ENCODE measurements at regions not wholly inside any gene's neighbourhood (a gene's known extent, or its start where the extent isn't known, plus 50 kb on each side); places are given as distances from the start of the nearest gene placed in this dataset.
"Not testable (repeated sequence)": the region's sequence is repeated elsewhere in the genome, so short reads cannot be mapped to it uniquely, and the experiment has no call there.

- Histone ChIP-seq H3K4me3 (ENCODE audit: low read length in 2 of 2) (no peak overlapping the region), H3K27me3 (ENCODE audit: control insufficient read depth in 2 of 2, insufficient read depth in 1 of 2, low read length in 1 of 2) (no peaks in the 10 kb centered on the region), H3K27ac (ENCODE audit: low read depth in 1 of 2, low read length in 1 of 2) (no peak overlapping the region), H3K36me3 (ENCODE audit: control insufficient read depth in 2 of 2, insufficient read depth in 2 of 2, low read length in 1 of 2) (no peaks in the 10 kb centered on the region), H3K4me1 (ENCODE audit: control insufficient read depth in 2 of 2, insufficient read depth in 2 of 2, low read length in 2 of 2) (no peaks in the 10 kb centered on the region), H3K9me3 (ENCODE audit: control insufficient read depth in 2 of 2, insufficient read depth in 1 of 2, low read length in 1 of 2) (no peaks in the 10 kb centered on the region)
- WGBS = 81% methylated on average over 1 of the region's 1 CpG
- no peak for DNase-seq (ENCODE audit: low read depth in 6 of 9, low spot score in 9 of 9)
Observed at GRCh38 chr5:86709157-86709881, 91.6 kb downstream of the COX7C start.

- H3K9me3 ChIP-seq (ENCODE audit: control insufficient read depth in 2 of 2, insufficient read depth in 1 of 2, low read length in 1 of 2) = no peaks in the 10 kb centered on the region
- no peaks in the 10 kb centered on the region for H3K4me1 ChIP-seq (ENCODE audit: control insufficient read depth in 2 of 2, insufficient read depth in 2 of 2, low read length in 2 of 2)
- no peaks in the 10 kb centered on the region for H3K27me3 ChIP-seq (ENCODE audit: control insufficient read depth in 2 of 2, insufficient read depth in 1 of 2, low read length in 1 of 2)
- no peak for DNase-seq (ENCODE audit: low read depth in 6 of 9, low spot score in 9 of 9)
- H3K36me3 ChIP-seq (ENCODE audit: control insufficient read depth in 2 of 2, insufficient read depth in 2 of 2, low read length in 1 of 2) = no peaks in the 10 kb centered on the region
- no peak overlapping the region for H3K27ac ChIP-seq (ENCODE audit: low read depth in 1 of 2, low read length in 1 of 2)
- 81% methylated on average over 2 of the region's 2 CpGs for WGBS
- H3K4me3 ChIP-seq (ENCODE audit: low read length in 2 of 2) = no peak overlapping the region
Observed at GRCh38 chr5:86716121-86716520, 98.4 kb downstream of the COX7C start.

GRCh38 chr5:86731319-86732117 lies 113.8 kb downstream of the COX7C start:
- 95% methylated on average over 20 of the region's 20 CpGs for WGBS
- not testable (repeated sequence) for H3K4me3 ChIP-seq (ENCODE audit: low read length in 2 of 2); DNase-seq (ENCODE audit: low read depth in 6 of 9, low spot score in 9 of 9); H3K4me1 ChIP-seq (ENCODE audit: control insufficient read depth in 2 of 2, insufficient read depth in 2 of 2, low read length in 2 of 2); H3K27ac ChIP-seq (ENCODE audit: low read depth in 1 of 2, low read length in 1 of 2); H3K27me3 ChIP-seq (ENCODE audit: control insufficient read depth in 2 of 2, insufficient read depth in 1 of 2, low read length in 1 of 2); H3K9me3 ChIP-seq (ENCODE audit: control insufficient read depth in 2 of 2, insufficient read depth in 1 of 2, low read length in 1 of 2); H3K36me3 ChIP-seq (ENCODE audit: control insufficient read depth in 2 of 2, insufficient read depth in 2 of 2, low read length in 1 of 2)

GRCh38 chr5:86735370-86735769 lies 117.6 kb downstream of the COX7C start:
- H3K9me3 ChIP-seq (ENCODE audit: control insufficient read depth in 2 of 2, insufficient read depth in 1 of 2, low read length in 1 of 2) = peaks cover 2 to 12% of the 10 kb centered on the region in 2 donors
- WGBS = 95% methylated on average over 2 of the region's 2 CpGs
- peaks cover 0 to 3% of the 10 kb centered on the region in 2 donors for H3K4me1 ChIP-seq (ENCODE audit: control insufficient read depth in 2 of 2, insufficient read depth in 2 of 2, low read length in 2 of 2)
- H3K27ac ChIP-seq (ENCODE audit: low read depth in 1 of 2, low read length in 1 of 2) = no peak overlapping the region
- H3K36me3 ChIP-seq (ENCODE audit: control insufficient read depth in 2 of 2, insufficient read depth in 2 of 2, low read length in 1 of 2) = no peaks in the 10 kb centered on the region
- H3K27me3 ChIP-seq (ENCODE audit: control insufficient read depth in 2 of 2, insufficient read depth in 1 of 2, low read length in 1 of 2) = no peaks in the 10 kb centered on the region
- no peak for DNase-seq (ENCODE audit: low read depth in 6 of 9, low spot score in 9 of 9)
- H3K4me3 ChIP-seq (ENCODE audit: low read length in 2 of 2) = no peak overlapping the region

GRCh38 chr5:86737579-86737978 lies 119.8 kb downstream of the COX7C start:
- Histone ChIP-seq H3K9me3 (ENCODE audit: control insufficient read depth in 2 of 2, insufficient read depth in 1 of 2, low read length in 1 of 2) (peaks cover 2 to 6% of the 10 kb centered on the region in 2 donors), H3K4me3 (ENCODE audit: low read length in 2 of 2) (no peak overlapping the region), H3K27me3 (ENCODE audit: control insufficient read depth in 2 of 2, insufficient read depth in 1 of 2, low read length in 1 of 2) (no peaks in the 10 kb centered on the region), H3K4me1 (ENCODE audit: control insufficient read depth in 2 of 2, insufficient read depth in 2 of 2, low read length in 2 of 2) (peaks cover 0 to 3% of the 10 kb centered on the region in 2 donors), H3K27ac (ENCODE audit: low read depth in 1 of 2, low read length in 1 of 2) (no peak overlapping the region), H3K36me3 (ENCODE audit: control insufficient read depth in 2 of 2, insufficient read depth in 2 of 2, low read length in 1 of 2) (no peaks in the 10 kb centered on the region)
- no peak for DNase-seq (ENCODE audit: low read depth in 6 of 9, low spot score in 9 of 9)
- WGBS = 79% methylated on average over 1 of the region's 1 CpG

- no peak for DNase-seq (ENCODE audit: low read depth in 6 of 9, low spot score in 9 of 9)
- no peak overlapping the region for H3K27ac ChIP-seq (ENCODE audit: low read depth in 1 of 2, low read length in 1 of 2)
- H3K9me3 ChIP-seq (ENCODE audit: control insufficient read depth in 2 of 2, insufficient read depth in 1 of 2, low read length in 1 of 2) = no peaks in the 10 kb centered on the region
- H3K4me1 ChIP-seq (ENCODE audit: control insufficient read depth in 2 of 2, insufficient read depth in 2 of 2, low read length in 2 of 2) = no peaks in the 10 kb centered on the region
- H3K36me3 ChIP-seq (ENCODE audit: control insufficient read depth in 2 of 2, insufficient read depth in 2 of 2, low read length in 1 of 2) = no peaks in the 10 kb centered on the region
- no peaks in the 10 kb centered on the region for H3K27me3 ChIP-seq (ENCODE audit: control insufficient read depth in 2 of 2, insufficient read depth in 1 of 2, low read length in 1 of 2)
- 41% methylated on average over 3 of the region's 3 CpGs for whole genome bisulfite sequencing
- no peak overlapping the region for H3K4me3 ChIP-seq (ENCODE audit: low read length in 2 of 2)
Observed at GRCh38 chr5:86748538-86749105, 130.9 kb downstream of the COX7C start.

- Histone ChIP-seq H3K27ac (ENCODE audit: low read depth in 1 of 2, low read length in 1 of 2) (no peak overlapping the region), H3K9me3 (ENCODE audit: control insufficient read depth in 2 of 2, insufficient read depth in 1 of 2, low read length in 1 of 2) (no peaks in the 10 kb centered on the region), H3K4me3 (ENCODE audit: low read length in 2 of 2) (no peak overlapping the region), H3K4me1 (ENCODE audit: control insufficient read depth in 2 of 2, insufficient read depth in 2 of 2, low read length in 2 of 2) (no peaks in the 10 kb centered on the region), H3K27me3 (ENCODE audit: control insufficient read depth in 2 of 2, insufficient read depth in 1 of 2, low read length in 1 of 2) (no peaks in the 10 kb centered on the region), H3K36me3 (ENCODE audit: control insufficient read depth in 2 of 2, insufficient read depth in 2 of 2, low read length in 1 of 2) (no peaks in the 10 kb centered on the region)
- DNase-seq (ENCODE audit: low read depth in 6 of 9, low spot score in 9 of 9) = no peak
Observed at GRCh38 chr5:86749841-86750240, 132.1 kb downstream of the COX7C start.

- no peak overlapping the region for H3K4me3 ChIP-seq (ENCODE audit: low read length in 2 of 2)
- 98% methylated on average over 1 of the region's 1 CpG for WGBS
- no peaks in the 10 kb centered on the region for H3K27me3 ChIP-seq (ENCODE audit: control insufficient read depth in 2 of 2, insufficient read depth in 1 of 2, low read length in 1 of 2)
- H3K9me3 ChIP-seq (ENCODE audit: control insufficient read depth in 2 of 2, insufficient read depth in 1 of 2, low read length in 1 of 2) = no peaks in the 10 kb centered on the region
- no peak overlapping the region for H3K27ac ChIP-seq (ENCODE audit: low read depth in 1 of 2, low read length in 1 of 2)
- no peak for DNase-seq (ENCODE audit: low read depth in 6 of 9, low spot score in 9 of 9)
- H3K4me1 ChIP-seq (ENCODE audit: control insufficient read depth in 2 of 2, insufficient read depth in 2 of 2, low read length in 2 of 2) = no peaks in the 10 kb centered on the region
- H3K36me3 ChIP-seq (ENCODE audit: control insufficient read depth in 2 of 2, insufficient read depth in 2 of 2, low read length in 1 of 2) = no peaks in the 10 kb centered on the region
Observed at GRCh38 chr5:86756839-86757238, 139.1 kb downstream of the COX7C start.

- WGBS = 86% methylated on average over 5 of the region's 5 CpGs
- no peak overlapping the region for H3K4me3 ChIP-seq (ENCODE audit: low read length in 2 of 2)
- no peaks in the 10 kb centered on the region for H3K27me3 ChIP-seq (ENCODE audit: control insufficient read depth in 2 of 2, insufficient read depth in 1 of 2, low read length in 1 of 2)
- no peaks in the 10 kb centered on the region for H3K4me1 ChIP-seq (ENCODE audit: control insufficient read depth in 2 of 2, insufficient read depth in 2 of 2, low read length in 2 of 2)
- DNase-seq (ENCODE audit: low read depth in 6 of 9, low spot score in 9 of 9) = no peak
- H3K9me3 ChIP-seq (ENCODE audit: control insufficient read depth in 2 of 2, insufficient read depth in 1 of 2, low read length in 1 of 2) = no peaks in the 10 kb centered on the region
- no peaks in the 10 kb centered on the region for H3K36me3 ChIP-seq (ENCODE audit: control insufficient read depth in 2 of 2, insufficient read depth in 2 of 2, low read length in 1 of 2)
- no peak overlapping the region for H3K27ac ChIP-seq (ENCODE audit: low read depth in 1 of 2, low read length in 1 of 2)
Observed at GRCh38 chr5:86757824-86758223, 140.1 kb downstream of the COX7C start.

All from thymus (tissue), 11 donors.